ENCODE measurements at regions not wholly inside any gene's neighbourhood (a gene's known extent, or its start where the extent isn't known, plus 50 kb on each side); places are given as distances from the start of the nearest gene placed in this dataset.
A peak's percentile ranks its signal among the peaks of the same experiment; 100 is the strongest.

GRCh38 chr3:181402347-181402746, 309.4 kb upstream of the SOX2 start:
- Mint-ChIP-seq H3K27me3 (ENCODE audit: low read depth, poor library complexity) (peaks cover 4% of the 10 kb centered on the region), H3K4me1 (peaks cover 5% of the 10 kb centered on the region), H3K36me3 (ENCODE audit: low read depth) (no peaks in the 10 kb centered on the region), H3K4me3 (no peak overlapping the region), H3K27ac (no peak overlapping the region), H3K9me3 (no peaks in the 10 kb centered on the region)
- TF ChIP-seq CTCF (IDR thresholded peaks at IDR 0.05): no peak
- no peak for DNase-seq

GRCh38 chr3:181384970-181385369, 326.8 kb upstream of the SOX2 start:
- Mint-ChIP-seq H3K4me1 (peaks cover 22% of the 10 kb centered on the region), H3K27me3 (ENCODE audit: low read depth, poor library complexity) (no peaks in the 10 kb centered on the region)
- DNase-seq: no peak

GRCh38 chr3:181383760-181384159, 328.0 kb upstream of the SOX2 start:
- Mint-ChIP-seq H3K27ac (peak overlapping the region; percentile 9), H3K4me1 (peaks cover 22% of the 10 kb centered on the region), H3K27me3 (ENCODE audit: low read depth, poor library complexity) (no peaks in the 10 kb centered on the region), H3K9me3 (no peaks in the 10 kb centered on the region), H3K4me3 (no peak overlapping the region), H3K36me3 (ENCODE audit: low read depth) (no peaks in the 10 kb centered on the region)
- DNase-seq: no peak
- TF ChIP-seq CTCF (IDR thresholded peaks at IDR 0.05): no peak

More at GRCh38 chr3:181384970-181385369, 326.8 kb upstream of the SOX2 start:
- Mint-ChIP-seq H3K36me3 (ENCODE audit: low read depth) (no peaks in the 10 kb centered on the region), H3K27ac (no peak overlapping the region), H3K9me3 (no peaks in the 10 kb centered on the region), H3K4me3 (no peak overlapping the region)
- TF ChIP-seq CTCF (IDR thresholded peaks at IDR 0.05): no peak

GRCh38 chr3:181383201-181383600, 328.5 kb upstream of the SOX2 start:
- DNase-seq: no peak
- Mint-ChIP-seq H3K4me1 (peaks cover 22% of the 10 kb centered on the region), H3K4me3 (no peak overlapping the region), H3K36me3 (ENCODE audit: low read depth) (no peaks in the 10 kb centered on the region), H3K27me3 (ENCODE audit: low read depth, poor library complexity) (no peaks in the 10 kb centered on the region), H3K9me3 (no peaks in the 10 kb centered on the region), H3K27ac (peak overlapping the region; percentile 4)
- TF ChIP-seq CTCF (IDR thresholded peaks at IDR 0.05): no peak

GRCh38 chr3:181382656-181383055, 329.1 kb upstream of the SOX2 start:
- TF ChIP-seq CTCF (IDR thresholded peaks at IDR 0.05): no peak
- no peaks in the 10 kb centered on the region for H3K27me3 Mint-ChIP-seq (ENCODE audit: low read depth, poor library complexity)
- no peak overlapping the region for H3K27ac Mint-ChIP-seq
- H3K4me3 Mint-ChIP-seq: no peak overlapping the region
- no peaks in the 10 kb centered on the region for H3K36me3 Mint-ChIP-seq (ENCODE audit: low read depth)
- DNase-seq: no peak
- no peaks in the 10 kb centered on the region for H3K9me3 Mint-ChIP-seq
- H3K4me1 Mint-ChIP-seq: peaks cover 22% of the 10 kb centered on the region

- H3K9me3 Mint-ChIP-seq: no peaks in the 10 kb centered on the region
- no peak for DNase-seq
- peaks cover 22% of the 10 kb centered on the region for H3K4me1 Mint-ChIP-seq
- TF ChIP-seq CTCF (IDR thresholded peaks at IDR 0.05): no peak
- H3K36me3 Mint-ChIP-seq (ENCODE audit: low read depth): no peaks in the 10 kb centered on the region
- no peaks in the 10 kb centered on the region for H3K27me3 Mint-ChIP-seq (ENCODE audit: low read depth, poor library complexity)
- H3K4me3 Mint-ChIP-seq: no peak overlapping the region
- no peak overlapping the region for H3K27ac Mint-ChIP-seq
Measured at GRCh38 chr3:181379278-181379677, 332.4 kb upstream of the SOX2 start.
